Stimulated activated CD8-positive, alpha-beta memory T cell treated with anti-CD3 and anti-CD28 coated beads, Interleukin-4, amount 100 ng/mL, for 24 hours (primary cell): ENCODE measurements at regions not wholly inside any gene's neighbourhood (a gene's known extent, or its start where the extent isn't known, plus 50 kb on each side); places are given as distances from the start of the nearest gene placed in this dataset.
"Not testable (repeated sequence)": the region's sequence is repeated elsewhere in the genome, so short reads cannot be mapped to it uniquely, and the experiment has no call there.

ENCODE experiments used
- DNase-seq: peaks from one replicate; pipeline ENCODE4 v3.0.0-alpha.2; 2020; ENCODE audit warnings: low read depth

DNA sequence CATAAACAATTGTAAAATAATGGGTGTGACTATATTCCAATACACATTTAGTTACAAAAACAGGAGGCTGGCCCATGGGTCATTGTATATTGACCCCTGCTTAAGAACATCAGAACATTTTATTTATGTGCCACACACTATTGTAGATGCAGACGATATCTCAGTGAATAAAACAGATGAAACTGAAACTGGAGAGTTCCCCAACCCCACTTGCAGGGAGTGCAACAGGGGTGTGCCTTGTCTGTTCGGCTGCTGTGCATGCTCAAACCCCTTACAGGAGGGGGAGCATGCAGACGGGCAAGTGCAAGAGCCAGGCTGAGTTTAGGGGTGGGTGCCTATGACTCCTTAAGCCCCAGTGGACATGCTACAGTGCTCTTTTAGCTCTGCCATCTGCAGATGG is 509.6 kb downstream of the IGSF11 start:
- DNase-seq: no peak

DNA sequence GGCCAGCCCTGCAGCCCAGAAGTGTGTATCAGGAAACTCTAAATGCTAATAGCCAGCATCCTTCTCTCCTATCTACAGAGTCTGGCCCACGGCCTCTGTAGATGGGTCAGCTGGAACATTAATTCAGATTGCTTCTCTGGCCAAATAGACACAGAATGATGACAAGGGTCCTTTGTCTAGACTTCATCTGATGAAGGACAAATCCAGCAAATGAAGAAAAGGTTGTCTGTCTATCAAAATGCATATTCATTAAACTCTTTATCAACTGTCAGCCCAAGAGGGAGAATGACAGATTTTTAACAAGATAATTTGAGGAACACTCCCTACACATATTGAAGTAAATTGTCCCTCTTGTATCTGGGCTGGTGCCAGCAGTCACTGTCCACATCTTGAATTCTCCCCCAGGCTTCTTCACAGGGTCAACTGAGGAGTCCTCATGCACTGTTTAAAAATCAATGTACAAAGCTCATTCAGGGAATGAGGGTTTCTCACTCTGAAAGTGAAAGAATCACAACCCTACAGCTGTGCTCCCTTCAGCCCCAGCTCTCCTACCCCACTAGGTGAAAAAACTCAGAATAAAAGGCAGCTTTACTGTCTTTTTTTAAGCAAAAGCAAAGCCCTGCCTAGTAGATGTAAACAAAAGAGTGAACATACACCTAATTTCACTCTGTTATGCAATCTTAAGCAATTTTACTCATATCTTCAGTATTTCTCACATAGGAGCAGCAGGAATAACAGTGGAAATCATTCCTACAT is 507.7 kb downstream of the IGSF11 start:
- DNase-seq: no peak

DNA sequence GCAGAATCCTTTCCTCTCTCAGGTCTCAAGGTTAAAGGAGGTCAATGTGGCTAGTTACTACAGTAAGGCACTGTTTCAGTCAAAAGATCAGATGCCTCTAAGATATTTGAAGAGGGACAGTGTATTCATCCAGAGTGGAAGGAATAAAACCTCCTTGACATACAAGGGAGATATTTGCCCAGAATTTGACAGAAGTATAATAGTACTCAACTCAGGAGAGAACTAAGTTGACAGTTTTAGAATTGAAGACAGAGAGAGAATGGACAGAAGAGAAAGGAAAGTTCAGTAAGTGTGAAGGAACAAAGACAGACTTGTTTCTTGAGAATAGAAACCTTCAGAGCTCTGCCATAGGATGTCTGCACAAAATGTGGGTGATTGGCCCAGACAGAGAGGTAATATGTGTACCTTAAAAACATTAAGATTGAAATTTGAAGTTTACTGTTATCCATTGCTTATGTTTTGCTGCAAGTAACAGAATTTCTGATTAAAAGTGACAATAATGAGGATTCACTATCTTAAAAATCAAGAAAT is 507.1 kb downstream of the IGSF11 start:
- DNase-seq: no peak

DNA sequence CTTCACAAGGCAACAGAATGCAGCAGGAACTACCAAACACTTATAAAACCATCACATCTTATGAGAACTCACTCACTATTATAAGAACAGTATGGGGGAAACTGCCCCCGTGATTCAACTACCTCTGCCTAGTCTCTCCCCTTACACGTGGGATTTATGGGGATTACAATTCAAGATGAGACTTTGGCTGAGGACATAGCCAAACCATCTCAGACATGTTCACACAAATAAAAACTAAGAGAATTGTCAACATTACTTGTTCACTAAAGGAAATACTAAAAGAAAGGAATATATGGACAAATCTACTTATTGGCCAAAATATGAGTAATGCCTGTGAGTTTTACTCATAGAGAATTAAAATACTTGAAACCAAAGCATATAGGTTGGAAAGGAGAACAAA is 505.1 kb downstream of the IGSF11 start:
- DNase-seq: no peak

DNA sequence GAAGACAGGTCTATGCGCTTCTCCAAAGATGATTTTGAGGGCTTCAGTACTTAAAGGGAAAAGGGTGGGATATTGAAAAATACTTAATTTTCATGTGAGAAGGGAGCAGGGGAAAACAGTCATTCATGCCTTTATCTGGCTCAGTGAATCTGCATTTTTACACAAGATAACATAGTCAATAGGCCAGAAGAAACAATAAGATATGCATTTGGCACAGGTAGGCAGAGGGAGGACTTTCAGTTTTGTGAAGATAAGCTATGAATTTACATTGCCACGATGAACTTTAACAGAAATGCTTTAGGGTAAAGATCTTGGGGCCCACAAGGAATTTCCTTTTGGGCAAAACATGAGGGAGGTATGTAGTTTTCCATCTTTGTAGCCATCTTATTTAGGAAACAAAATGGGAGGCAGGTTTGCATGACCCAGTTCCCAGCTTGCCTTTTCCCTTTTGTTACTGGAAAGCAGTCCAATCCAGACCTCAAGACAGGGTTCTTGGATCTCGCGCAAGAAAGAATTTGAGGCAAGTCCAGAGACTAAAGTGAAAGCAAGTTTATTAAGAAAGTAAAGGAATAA is 504.2 kb downstream of the IGSF11 start:
- DNase-seq: no peak

DNA sequence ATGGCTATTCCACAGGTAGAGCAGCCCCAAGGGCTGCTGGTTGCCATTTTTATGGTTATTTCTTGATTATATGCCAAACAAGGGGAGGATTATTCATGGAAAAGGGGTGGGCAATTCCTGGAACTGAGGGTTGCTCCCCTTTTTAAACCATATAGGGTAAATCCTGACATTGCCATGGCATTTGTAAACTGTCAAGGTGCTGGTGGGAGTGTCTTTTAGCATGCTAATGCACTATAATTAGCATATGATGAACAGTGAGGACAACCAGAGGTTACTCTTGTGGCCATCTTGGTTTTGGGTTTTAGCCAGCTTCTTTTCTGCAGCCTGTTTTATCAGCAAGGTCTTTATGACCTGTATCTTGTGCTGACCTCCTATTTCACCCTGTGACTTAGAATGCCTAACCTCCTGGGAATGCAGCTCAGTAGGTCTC is 503.7 kb downstream of the IGSF11 start:
- DNase-seq: not testable (repeated sequence)

DNA sequence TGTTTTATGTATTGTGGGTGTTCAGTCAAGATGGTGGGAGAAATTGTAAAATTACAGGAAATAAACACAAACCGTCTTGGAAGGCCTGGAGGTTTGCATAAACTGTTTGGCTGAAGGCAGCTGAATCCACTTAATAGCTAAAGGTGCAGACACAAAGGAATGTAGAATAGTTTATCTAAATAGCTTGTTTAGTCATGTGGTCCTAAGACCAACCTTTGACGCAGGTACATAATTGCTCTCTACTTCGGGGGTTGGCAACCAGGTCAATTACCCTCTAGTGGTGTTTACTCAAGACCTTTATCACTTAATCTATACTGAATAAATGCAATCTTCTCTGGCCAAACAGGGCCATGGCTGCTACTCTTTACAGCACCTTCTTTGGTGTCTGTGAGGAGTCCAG is 502.8 kb downstream of the IGSF11 start:
- no peak for DNase-seq

DNA sequence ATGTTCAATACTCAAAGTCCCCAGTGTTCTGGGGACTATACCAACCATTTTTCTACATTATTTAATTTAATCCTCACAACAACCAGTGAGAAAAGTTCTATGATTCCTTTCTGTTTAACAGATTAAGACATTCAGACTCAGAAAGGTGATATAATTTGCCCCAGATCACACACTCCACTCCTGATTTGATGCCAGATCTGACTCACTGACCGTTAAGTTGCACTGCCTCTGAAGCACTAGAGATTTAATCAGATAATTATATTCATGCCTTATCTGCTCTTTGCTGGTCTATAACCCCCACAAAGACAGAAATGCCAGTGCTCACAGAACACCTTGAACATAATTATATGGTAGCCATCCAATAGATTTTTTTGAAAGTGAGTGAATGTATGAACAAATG is 501.0 kb downstream of the IGSF11 start:
- no peak for DNase-seq

DNA sequence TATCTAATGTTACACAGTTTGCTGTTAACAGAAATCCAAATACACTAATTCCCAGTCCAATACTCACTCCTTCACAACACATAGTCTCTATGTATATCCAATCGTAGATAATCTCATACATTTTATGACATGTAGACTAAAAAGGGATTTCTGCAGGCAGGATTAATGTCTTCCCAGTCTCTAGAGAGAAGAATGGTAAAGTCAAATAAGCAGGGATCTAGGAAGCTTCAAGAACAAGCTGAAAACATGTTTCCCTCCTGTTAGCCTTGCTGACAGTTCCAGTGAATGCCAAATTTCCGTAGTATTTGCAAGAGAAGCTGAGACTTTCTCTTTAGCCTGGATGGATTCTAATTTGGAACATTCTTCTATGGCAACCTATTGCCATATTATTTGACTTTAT is 500.1 kb downstream of the IGSF11 start:
- no peak for DNase-seq

DNA sequence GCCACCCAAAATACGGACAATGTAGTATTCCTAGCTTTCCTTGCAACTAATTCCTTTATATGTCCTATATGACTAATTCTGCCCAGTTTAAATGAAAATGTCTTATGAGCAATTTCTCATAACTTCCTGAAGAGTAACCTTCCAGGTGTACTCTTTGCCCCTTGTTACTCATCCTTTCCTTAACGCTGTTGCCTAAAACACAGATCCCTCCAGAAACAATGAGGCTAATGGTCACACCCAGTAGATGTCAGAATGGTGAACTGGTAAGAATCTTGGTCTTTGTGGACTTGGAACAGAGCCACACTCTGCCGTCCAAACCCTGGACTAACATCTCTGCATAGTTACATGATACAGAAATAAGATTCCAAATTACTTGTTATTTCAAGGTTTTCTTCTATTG is 497.9 kb downstream of the IGSF11 start:
- DNase-seq: no peak

DNA sequence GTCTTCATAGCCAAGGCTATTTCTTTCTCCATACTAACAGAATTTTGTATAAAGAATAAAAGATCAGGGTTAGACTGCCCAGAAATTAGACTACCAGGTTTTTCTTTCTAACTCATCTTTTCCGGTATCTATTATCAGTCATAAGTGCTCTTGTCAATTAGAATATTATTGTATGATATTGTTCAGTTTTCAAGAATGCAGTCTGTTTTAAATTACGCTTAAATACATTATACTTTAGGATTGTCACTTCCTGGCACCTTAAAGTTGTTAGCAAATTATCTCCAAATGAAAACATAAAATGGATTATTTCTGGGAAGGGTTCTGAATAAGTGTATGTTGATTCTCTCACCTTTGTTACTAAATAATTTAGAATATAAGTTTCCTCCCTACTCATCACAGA is 497.2 kb downstream of the IGSF11 start:
- no peak for DNase-seq

DNA sequence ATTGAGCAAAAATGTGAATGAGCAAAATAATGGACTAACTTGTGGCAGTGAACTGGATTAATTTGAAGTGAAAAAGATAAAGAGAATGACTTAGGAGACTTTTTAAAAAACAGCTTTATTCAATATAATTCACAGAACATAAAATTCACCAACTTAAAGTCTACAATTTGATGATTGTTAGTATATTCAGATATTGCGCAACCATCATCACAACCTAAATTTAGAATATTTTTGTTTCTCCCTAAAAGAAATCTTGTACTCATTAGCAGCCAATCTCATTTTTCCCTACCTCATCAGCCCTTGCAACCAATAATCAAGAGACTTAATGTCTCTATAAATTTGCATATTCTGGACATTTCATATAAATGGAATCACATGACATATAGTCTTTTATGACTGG is 496.5 kb downstream of the IGSF11 start:
- no peak for DNase-seq

DNA sequence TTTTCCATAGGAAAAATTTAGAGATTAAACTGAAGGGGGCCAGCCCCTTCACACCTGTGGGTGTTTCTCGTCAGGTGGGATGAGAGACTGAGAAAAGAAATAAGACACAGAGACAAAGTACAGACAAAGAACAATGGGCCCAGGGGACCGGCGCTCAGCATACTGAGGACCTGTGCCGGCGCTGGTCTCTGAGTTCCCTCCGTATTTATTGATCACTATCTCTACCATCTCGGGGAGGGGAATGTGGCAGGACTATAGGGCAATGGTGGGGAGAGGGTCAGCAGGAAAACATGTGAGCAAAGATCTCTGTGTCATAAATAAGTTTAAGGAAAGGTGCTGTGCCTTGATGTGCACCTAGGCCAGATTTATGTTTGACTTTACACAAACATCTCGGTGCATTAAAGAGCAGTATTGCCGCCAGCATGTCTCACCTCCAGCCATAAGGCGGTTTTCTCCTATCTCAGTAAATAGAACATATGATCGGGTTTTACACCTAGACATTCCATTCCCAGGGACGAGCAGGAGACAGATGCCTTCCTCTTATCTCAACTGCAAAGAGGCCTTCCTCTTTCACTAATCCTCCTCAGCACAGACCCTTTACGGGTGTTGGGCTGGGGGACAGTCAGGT is 494.7 kb downstream of the IGSF11 start:
- DNase-seq: not testable (repeated sequence)

DNA sequence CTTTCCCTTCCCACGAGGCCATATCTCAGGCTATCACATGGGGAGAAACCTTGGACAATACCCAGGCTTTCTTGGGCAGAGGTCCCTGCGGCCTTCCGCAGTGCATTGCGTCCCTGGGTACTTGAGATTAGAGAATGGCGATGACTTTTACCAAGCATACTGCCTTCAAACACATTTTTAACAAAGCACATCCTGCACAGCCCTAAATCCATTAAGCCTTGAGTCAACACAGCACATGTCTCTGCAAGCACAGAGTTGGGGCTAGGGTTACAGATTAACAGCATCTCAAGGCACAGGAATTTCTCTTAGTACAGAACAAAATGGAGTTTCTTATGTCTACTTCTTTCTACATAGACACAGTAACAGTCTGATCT is 494.2 kb downstream of the IGSF11 start:
- DNase-seq: not testable (repeated sequence)

DNA sequence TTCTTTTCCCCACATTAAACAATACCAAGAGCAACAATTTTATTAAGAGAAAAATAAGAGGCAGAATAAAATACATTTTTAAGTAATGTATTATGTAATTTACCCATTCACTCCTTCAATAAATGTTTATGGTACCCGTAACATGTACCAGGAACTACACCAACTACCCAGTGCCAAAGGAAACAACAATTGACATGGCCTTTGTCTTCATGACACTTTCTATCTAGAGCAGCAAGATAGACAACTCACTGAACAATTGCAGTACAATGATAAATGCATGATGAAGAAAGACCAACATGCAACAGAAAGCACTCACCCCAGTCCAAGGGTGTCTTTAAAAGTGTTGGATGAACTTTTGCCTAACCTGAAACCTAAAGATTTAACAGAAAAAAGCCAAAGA is 493.8 kb downstream of the IGSF11 start:
- DNase-seq: no peak

DNA sequence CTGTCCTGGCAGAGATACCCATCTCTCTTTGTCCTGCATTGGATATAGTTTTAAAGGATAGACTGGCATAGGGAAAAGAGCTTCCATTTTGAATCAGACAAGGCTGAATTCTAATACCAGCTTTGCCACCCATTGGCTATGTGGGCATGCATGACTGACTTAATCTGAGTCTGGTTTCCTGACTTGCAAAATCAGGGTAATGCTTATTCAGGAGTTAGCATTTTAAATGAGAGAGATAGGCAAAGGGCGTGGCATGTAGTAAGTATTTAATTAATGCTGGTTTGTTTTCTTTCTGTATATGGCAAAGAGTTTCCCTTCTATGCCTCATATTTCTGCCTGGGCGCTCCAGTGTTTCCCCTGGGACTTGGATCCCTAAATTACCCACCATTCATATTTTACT is 492.9 kb downstream of the IGSF11 start:
- no peak for DNase-seq

DNA sequence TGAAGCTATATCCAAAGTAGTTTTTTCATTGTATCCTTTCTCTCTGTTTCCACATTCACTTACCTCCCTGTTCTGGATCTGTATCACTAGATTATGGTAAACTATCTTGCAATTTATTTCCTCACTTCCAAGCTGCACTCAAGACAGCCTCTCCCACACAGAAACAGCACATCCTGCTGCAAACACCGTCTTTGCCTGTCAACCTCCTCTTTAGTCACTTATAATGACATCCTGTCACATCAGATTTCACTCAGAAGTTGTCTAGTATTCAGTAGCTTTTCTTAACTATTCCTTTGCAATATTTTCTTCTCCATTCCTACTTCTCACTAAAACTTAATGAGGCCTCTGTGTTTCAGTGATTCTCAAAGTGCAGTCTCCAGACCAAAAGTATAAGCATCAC is 490.8 kb downstream of the IGSF11 start:
- DNase-seq: no peak

DNA sequence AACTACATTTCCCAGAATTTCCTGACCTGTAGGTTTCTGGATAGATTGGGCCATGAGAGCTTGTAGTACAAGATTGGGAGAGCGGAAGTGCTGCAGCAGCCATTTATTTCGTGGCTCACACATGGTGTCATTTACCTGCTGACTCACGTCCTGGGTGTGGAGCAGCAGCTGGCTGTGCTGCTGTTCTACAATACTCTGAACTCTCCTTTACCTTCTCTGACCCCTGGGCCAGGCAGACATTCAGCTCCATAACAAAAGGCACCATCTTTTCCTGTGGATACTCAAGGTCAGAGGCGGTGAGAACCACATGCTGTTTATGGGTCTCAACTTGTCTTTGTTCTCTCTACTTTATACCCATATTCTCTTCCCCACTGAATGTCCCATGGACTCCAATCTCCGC is 490.2 kb downstream of the IGSF11 start:
- no peak for DNase-seq

DNA sequence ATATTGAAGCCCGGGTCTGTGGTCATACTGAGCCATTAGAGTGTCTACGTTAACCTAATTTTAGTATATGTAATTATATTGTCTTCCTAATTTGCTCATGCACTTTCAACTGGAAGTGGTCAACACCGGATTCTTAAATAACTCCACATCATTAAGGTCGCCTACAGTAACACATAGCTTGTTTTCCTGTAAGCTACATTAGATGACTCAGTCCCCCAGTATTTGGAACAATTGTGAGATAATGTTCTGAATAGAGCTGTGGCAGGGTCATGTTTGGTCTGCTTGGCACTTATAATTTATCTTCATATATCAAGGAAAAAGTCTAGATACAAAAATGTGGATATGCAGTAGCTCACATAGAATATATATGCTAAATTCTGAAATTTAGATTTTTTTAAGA is 486.2 kb downstream of the IGSF11 start:
- no peak for DNase-seq

DNA sequence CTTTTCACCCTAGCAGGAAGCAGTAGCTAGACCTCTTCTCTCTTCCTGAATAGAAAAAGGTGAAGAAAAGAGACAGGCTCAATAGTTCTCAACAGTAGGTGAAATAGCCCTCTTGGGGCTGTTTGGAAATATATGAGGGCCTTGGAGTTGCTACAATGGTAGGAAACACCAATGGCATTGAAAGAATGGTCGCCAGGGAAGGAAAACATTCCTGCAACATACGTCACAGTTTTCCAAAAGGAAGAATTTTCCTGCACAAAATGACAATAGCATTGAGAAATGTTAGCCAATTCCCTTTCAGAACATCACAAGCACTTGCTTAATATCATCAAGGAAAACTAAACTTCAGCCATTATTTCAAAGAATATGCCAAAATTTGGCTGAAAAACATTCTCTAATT is 484.5 kb downstream of the IGSF11 start:
- DNase-seq: no peak

DNA sequence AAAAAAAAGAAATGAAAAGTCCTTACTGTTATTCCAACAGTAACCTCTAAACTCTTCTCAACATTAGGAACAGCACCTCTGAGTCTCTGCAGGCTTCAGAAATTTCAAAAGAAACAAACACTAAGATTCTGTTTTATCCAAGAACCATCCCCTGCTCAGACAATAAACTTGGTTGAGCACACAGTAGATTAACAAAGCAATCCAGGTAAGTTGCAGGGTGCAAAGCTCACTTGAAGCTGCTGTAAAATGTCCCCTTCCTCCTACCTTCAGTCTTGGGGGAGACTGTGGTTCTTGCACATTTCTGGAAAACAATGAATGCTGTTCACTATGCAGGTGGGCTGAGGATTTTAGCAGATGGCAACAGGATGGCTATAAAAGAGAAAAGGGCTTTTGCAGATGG is 484.1 kb downstream of the IGSF11 start:
- DNase-seq: no peak

DNA sequence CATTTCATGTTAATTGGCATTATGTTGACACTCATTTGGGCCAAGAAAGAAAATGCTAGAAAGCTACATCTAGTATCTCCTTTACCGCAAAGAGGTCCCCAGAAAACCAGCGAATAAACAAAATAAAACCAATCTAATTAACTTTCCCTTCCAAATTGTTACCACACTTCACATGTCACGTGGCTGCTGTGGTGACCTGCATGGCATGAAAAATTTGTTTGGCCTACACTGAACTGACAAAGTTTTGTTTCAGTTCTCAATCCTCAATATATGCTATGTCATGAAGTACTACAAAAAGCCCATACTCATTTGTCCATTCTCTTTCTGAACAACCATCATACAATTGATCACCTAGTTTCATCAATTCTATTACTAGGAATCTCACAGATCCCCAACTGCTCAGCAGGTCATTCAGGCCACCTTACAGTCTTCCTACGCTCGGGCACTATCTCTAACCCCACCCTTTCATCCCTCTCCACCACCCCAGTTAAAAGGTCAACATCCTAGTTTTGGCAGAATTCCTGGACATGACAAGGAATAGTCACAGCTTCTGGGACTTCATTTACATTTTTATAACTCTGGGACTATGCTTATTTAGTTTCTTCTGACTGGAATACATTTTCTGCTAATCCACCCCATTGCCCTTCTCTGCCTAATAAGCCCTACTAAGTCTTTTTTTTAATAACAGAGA is 480.4 kb downstream of the IGSF11 start:
- no peak for DNase-seq

DNA sequence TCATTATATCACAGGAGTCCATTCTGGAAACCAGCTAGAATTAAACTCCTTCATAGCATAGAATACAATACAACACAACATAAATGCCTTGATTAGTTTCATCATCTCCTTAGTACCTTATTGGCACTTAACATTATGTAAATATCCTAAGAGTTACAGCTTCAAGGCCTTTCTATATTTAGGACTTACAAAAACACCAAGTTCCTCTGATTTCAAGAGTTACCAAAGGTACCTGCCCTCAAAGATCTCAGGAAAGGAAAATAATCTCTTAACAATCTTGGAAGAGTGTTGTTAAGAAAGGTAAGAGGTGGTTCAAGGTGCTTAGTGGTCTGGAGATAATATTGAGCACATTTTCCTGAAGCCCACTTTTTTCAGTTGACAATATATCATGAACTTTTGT is 477.7 kb downstream of the IGSF11 start:
- DNase-seq: no peak
